HCT116 (cell line): ENCODE measurements at regions not wholly inside any gene's neighbourhood (a gene's known extent, or its start where the extent isn't known, plus 50 kb on each side); places are given as distances from the start of the nearest gene placed in this dataset.

Source experiments
- ATAC-seq: fragments of 200-7000 bp; cut with Tn5 transposase; 2 replicates; pipeline ENCODE4 v1.9.1; 2020; ENCODE audit warnings: mild to moderate bottlenecking, moderate library complexity
- BruUV-seq: library from RNA; stranded (reverse); fragments of 400-500 nt; replicated peaks from 2 replicates; lab custom pipeline; 2021; lab: Mats Ljungman, UMichigan
- CTCF ChIA-PET: fragments of 300-600 bp; sonication (Branson Sonifier 250); formaldehyde crosslinking; loops from one replicate; lab custom pipeline; 2021; ENCODE audit warnings: antibody characterized with exemption; lab: Charles Lee
- POLR2A ChIA-PET: fragments of 300-600, 350-600 bp; sonication (Branson Sonifier 250); formaldehyde crosslinking; loops from one replicate; lab custom pipeline; 2021; ENCODE audit warnings: antibody characterized with exemption; lab: Charles Lee
- RAD21 ChIA-PET, 2 experiments: fragments of 300-600 bp; sonication (Branson Sonifier 250); formaldehyde crosslinking; loops; one replicate each; lab custom pipeline; 2023; ENCODE audit warnings: low total read pairs in 2 of 2; ENCODE audit not compliant: uncharacterized antibody in 2 of 2, unreplicated experiment in 2 of 2, low non-redundant PET in 1 of 2; lab: Charles Lee
- DNase-seq: peaks from one replicate; pipeline ENCODE4 v3.0.0-alpha.2; 2010; ENCODE audit warnings: low read depth, low spot score
- H2AFZ ChIP-seq: fragments of 200-600 bp; shearing (Covaris generic), sonication (generic); 2 replicates; pipeline ENCODE4 v1.6.1; 2017; ENCODE audit warnings: low read depth, mixed run types, mixed read lengths, antibody characterized with exemption, low read length; ENCODE audit not compliant: poor library complexity, severe bottlenecking
- H3K27ac ChIP-seq: 2 replicates; pipeline ENCODE4 v1.5.1; 2012; ENCODE audit warnings: low read depth, low read length
- H3K27me3 ChIP-seq: fragments of 200-600 bp; sonication (generic); 2 replicates; pipeline ENCODE4 v1.6.1; 2016; ENCODE audit warnings: mixed run types, low read length, mixed read lengths; ENCODE audit not compliant: insufficient read depth
- H3K36me3 ChIP-seq, 2 experiments: fragments of 200-500 bp in 1 of 2; fragments of 200-600 bp in 1 of 2; sonication (Bioruptor generic) in 1 of 2; sonication (generic) in 1 of 2; 2 replicates each; pipeline versions ENCODE4 v1.5.1 to v1.6.1; 2014 to 2016; ENCODE audit warnings: low read length in 2 of 2, inconsistent platforms in 1 of 2, mixed read lengths in 1 of 2, mixed run types in 1 of 2; ENCODE audit not compliant: insufficient read depth in 2 of 2, control insufficient read depth in 1 of 2
- H3K4me1 ChIP-seq, 2 experiments: fragments of 200-600 bp in 1 of 2; sonication (generic) in 1 of 2; 2 replicates each; pipeline versions ENCODE4 v1.5.1 to v1.6.1; 2012 to 2017; ENCODE audit warnings: low read length in 2 of 2, inconsistent platforms in 1 of 2, mild to moderate bottlenecking in 1 of 2, mixed read lengths in 1 of 2, mixed run types in 1 of 2, moderate library complexity in 1 of 2; ENCODE audit not compliant: insufficient read depth in 2 of 2, control insufficient read depth in 1 of 2
- H3K4me2 ChIP-seq: fragments of 200-600 bp; sonication (generic); 2 replicates; pipeline ENCODE4 v1.6.1; 2017; ENCODE audit warnings: mixed run types, low read length, mixed read lengths
- H3K4me3 ChIP-seq, 2 experiments: fragments of 200-600 bp in 1 of 2; sonication (generic) in 1 of 2; replicated peaks in 1 of 2; 2 replicates each; pipeline ENCODE4 v1.5.1; 2011 to 2016; ENCODE audit warnings: low read length in 2 of 2, control low read depth in 1 of 2, low read depth in 1 of 2, mild to moderate bottlenecking in 1 of 2, mixed read lengths in 1 of 2, mixed run types in 1 of 2
- H3K79me2 ChIP-seq: fragments of 200-600 bp; sonication (generic); 2 replicates; pipeline ENCODE4 v1.6.1; 2017; ENCODE audit warnings: mild to moderate bottlenecking, mixed run types, low read length, moderate library complexity, mixed read lengths; ENCODE audit not compliant: insufficient read depth
- H3K9ac ChIP-seq: fragments of 200-600 bp; sonication (generic); 2 replicates; pipeline ENCODE4 v1.6.1; 2016; ENCODE audit warnings: low read length, mixed read lengths
- H3K9me2 ChIP-seq: fragments of 200-600 bp; sonication (generic), shearing (Covaris generic); 2 replicates; pipeline ENCODE4 v1.6.1; 2017; ENCODE audit warnings: mixed run types, mild to moderate bottlenecking, moderate library complexity; ENCODE audit not compliant: insufficient read depth
- H3K9me3 ChIP-seq, 2 experiments: fragments of 200-500 bp in 1 of 2; fragments of 200-600 bp in 1 of 2; sonication (Bioruptor generic) in 1 of 2; sonication (generic) in 1 of 2; 2 replicates each; pipeline ENCODE4 v1.6.1; 2014 to 2017; ENCODE audit warnings: low read length in 2 of 2, mixed read lengths in 2 of 2, inconsistent platforms in 1 of 2, low read depth in 1 of 2, mild to moderate bottlenecking in 1 of 2, mixed run types in 1 of 2, moderate library complexity in 1 of 2; ENCODE audit not compliant: control insufficient read depth in 1 of 2, insufficient read depth in 1 of 2
- H4K20me1 ChIP-seq: fragments of 200-600 bp; sonication (generic), shearing (Covaris generic); 2 replicates; pipeline ENCODE4 v1.6.1; 2017; ENCODE audit warnings: mixed run types, mild to moderate bottlenecking, moderate library complexity; ENCODE audit not compliant: insufficient read depth
- CBX3 ChIP-seq: IDR thresholded peaks from 2 replicates; pipeline ENCODE4 v1.6.1; 2012; ENCODE audit warnings: low read depth
- CEBPB ChIP-seq: IDR thresholded peaks from 2 replicates; pipeline ENCODE4 v1.6.1; 2012; ENCODE audit warnings: low read depth
- CTCF ChIP-seq, 3 experiments: fragments of 200-600 bp in 1 of 3; sonication (generic) in 1 of 3; IDR thresholded peaks in 2 of 3; conservative IDR thresholded peaks in 1 of 3; 2 replicates each; pipeline ENCODE4 v1.5.1; 2012 to 2017; ENCODE audit warnings: low read depth in 2 of 3, low read length in 2 of 3, antibody characterized with exemption in 1 of 3, borderline replicate concordance in 1 of 3, control low read depth in 1 of 3, mild to moderate bottlenecking in 1 of 3, mixed read lengths in 1 of 3, mixed run types in 1 of 3, moderate library complexity in 1 of 3; ENCODE audit not compliant: insufficient read depth in 1 of 3
- FOSL1 ChIP-seq: IDR thresholded peaks from 2 replicates; pipeline ENCODE4 v1.6.1; 2012; ENCODE audit warnings: low read depth
- JUND ChIP-seq: IDR thresholded peaks from 2 replicates; pipeline ENCODE4 v1.6.1; 2012
- POLR2A ChIP-seq: IDR thresholded peaks from 2 replicates; pipeline ENCODE4 v1.7.0; 2011; ENCODE audit warnings: borderline replicate concordance; ENCODE audit not compliant: insufficient read depth, insufficient read length; ENCODE audit errors: extremely low read depth
- RAD21 ChIP-seq: IDR thresholded peaks from 2 replicates; pipeline ENCODE4 v1.6.1; 2012; ENCODE audit warnings: low read depth, mild to moderate bottlenecking
- SIN3A ChIP-seq: IDR thresholded peaks from 2 replicates; pipeline ENCODE4 v1.6.1; 2012; ENCODE audit warnings: low read depth
- TCF7L2 ChIP-seq: IDR thresholded peaks from 2 replicates; pipeline ENCODE4 v1.7.0; 2011; ENCODE audit warnings: borderline replicate concordance, inconsistent platforms; ENCODE audit not compliant: insufficient read depth, insufficient read length; ENCODE audit errors: extremely low read depth
- YY1 ChIP-seq: IDR thresholded peaks from 2 replicates; pipeline ENCODE4 v1.6.1; 2011; ENCODE audit warnings: low read length, low read depth, moderate library complexity, mild to moderate bottlenecking; ENCODE audit not compliant: insufficient replicate concordance; ENCODE audit errors: extremely low read depth
- ZBTB33 ChIP-seq: IDR thresholded peaks from 2 replicates; pipeline ENCODE4 v1.6.1; 2011; ENCODE audit warnings: mild to moderate bottlenecking, low read length, moderate library complexity; ENCODE audit not compliant: insufficient replicate concordance; ENCODE audit errors: extremely low read depth
- ZFX ChIP-seq: fragments of 450-650 bp; IDR thresholded peaks from 2 replicates; pipeline ENCODE4 v1.6.1; 2017
- intact Hi-C: fragments of 100-400 bp; cut with micrococcal nuclease; formaldehyde crosslinking; loops from 2 replicates; pipeline ENCODE4 v1.10.0; 2022
- TF ChIP-seq, protein P1 (sequence below): IDR thresholded peaks from 2 replicates; pipeline ENCODE4 v1.6.1; 2012; ENCODE audit warnings: low read depth
- TF ChIP-seq, protein P2 (sequence below): IDR thresholded peaks from 2 replicates; pipeline ENCODE4 v1.6.1; 2012
- TF ChIP-seq, protein P3 (sequence below): IDR thresholded peaks from 2 replicates; pipeline ENCODE4 v1.6.1; 2012

DNA sequence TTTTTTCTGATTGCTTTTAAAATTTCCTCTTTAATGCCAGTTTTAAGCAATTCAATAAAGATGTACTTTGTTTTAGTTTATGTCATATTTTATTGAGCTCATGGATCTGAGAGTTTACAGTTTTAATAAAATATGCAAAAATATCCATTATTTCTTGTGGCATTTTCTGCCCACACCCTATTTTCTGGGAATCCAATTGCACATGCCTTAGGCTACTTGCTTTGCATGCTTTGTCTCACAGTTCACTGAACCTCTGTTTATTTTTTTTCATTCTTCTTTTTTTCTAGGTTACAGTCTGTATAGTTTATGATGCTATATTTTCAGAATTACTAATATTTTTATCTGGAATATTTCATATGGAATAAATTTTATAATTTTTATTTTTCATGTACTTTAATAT, 1258.0 kb downstream of the FSCB start:
- H3K9ac ChIP-seq = no peak overlapping the region
- POLR2A ChIA-PET = no interaction called here
- no peaks in the 10 kb centered on the region for H3K27me3 ChIP-seq
- H3K9me2 ChIP-seq = no peaks in the 10 kb centered on the region
- no peak overlapping the region for H3K4me2 ChIP-seq
- CTCF ChIA-PET = no interaction called here
- intact Hi-C loops = no loop called here
- H3K4me3 ChIP-seq = no peak overlapping the region
- no peaks in the 10 kb centered on the region for H3K4me1 ChIP-seq
- H3K27ac ChIP-seq = no peak overlapping the region
- RAD21 ChIA-PET = no interaction called here
- BruUV-seq = no TSS peak
- H3K36me3 ChIP-seq = no peaks in the 10 kb centered on the region
- TF ChIP-seq SIN3A (no peak), CTCF (IDR thresholded peaks at IDR 0.05 in 2 of 3, conservative IDR thresholded peaks at IDR 0.05 in 1 of 3; ENCODE audit: borderline replicate concordance in 1 of 3, insufficient read depth in 1 of 3, low read depth in 2 of 3, low read length in 2 of 3) (no peak), ZFX (no peak), POLR2A (no peak), JUND (no peak), ZBTB33 (no peak), CBX3 (no peak), YY1 (no peak), FOSL1 (no peak), TCF7L2 (no peak), RAD21 (no peak), CEBPB (no peak)
- TF ChIP-seq, protein P1, sequence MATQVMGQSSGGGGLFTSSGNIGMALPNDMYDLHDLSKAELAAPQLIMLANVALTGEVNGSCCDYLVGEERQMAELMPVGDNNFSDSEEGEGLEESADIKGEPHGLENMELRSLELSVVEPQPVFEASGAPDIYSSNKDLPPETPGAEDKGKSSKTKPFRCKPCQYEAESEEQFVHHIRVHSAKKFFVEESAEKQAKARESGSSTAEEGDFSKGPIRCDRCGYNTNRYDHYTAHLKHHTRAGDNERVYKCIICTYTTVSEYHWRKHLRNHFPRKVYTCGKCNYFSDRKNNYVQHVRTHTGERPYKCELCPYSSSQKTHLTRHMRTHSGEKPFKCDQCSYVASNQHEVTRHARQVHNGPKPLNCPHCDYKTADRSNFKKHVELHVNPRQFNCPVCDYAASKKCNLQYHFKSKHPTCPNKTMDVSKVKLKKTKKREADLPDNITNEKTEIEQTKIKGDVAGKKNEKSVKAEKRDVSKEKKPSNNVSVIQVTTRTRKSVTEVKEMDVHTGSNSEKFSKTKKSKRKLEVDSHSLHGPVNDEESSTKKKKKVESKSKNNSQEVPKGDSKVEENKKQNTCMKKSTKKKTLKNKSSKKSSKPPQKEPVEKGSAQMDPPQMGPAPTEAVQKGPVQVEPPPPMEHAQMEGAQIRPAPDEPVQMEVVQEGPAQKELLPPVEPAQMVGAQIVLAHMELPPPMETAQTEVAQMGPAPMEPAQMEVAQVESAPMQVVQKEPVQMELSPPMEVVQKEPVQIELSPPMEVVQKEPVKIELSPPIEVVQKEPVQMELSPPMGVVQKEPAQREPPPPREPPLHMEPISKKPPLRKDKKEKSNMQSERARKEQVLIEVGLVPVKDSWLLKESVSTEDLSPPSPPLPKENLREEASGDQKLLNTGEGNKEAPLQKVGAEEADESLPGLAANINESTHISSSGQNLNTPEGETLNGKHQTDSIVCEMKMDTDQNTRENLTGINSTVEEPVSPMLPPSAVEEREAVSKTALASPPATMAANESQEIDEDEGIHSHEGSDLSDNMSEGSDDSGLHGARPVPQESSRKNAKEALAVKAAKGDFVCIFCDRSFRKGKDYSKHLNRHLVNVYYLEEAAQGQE = no peak
- TF ChIP-seq, protein P2, sequence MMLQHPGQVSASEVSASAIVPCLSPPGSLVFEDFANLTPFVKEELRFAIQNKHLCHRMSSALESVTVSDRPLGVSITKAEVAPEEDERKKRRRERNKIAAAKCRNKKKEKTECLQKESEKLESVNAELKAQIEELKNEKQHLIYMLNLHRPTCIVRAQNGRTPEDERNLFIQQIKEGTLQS = no peak
- TF ChIP-seq, protein P3, sequence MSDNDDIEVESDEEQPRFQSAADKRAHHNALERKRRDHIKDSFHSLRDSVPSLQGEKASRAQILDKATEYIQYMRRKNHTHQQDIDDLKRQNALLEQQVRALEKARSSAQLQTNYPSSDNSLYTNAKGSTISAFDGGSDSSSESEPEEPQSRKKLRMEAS = no peak
- TF ChIP-seq, all 23 proteins: peak for 0
- ATAC-seq (no peak), DNase-seq (no peak)
- H2AFZ ChIP-seq = no peak overlapping the region
- H3K9me3 ChIP-seq = no peaks in the 10 kb centered on the region
- no peaks in the 10 kb centered on the region for H4K20me1 ChIP-seq
- H3K79me2 ChIP-seq = no peaks in the 10 kb centered on the region
